ENCODE measurements at regions not wholly inside any gene's neighbourhood (a gene's known extent, or its start where the extent isn't known, plus 50 kb on each side); places are given as distances from the start of the nearest gene placed in this dataset.
"Not testable (repeated sequence)": the region's sequence is repeated elsewhere in the genome, so short reads cannot be mapped to it uniquely, and the experiment has no call there.

- Histone ChIP-seq H3K27ac (no peak overlapping the region), H3K27me3 (no peaks in the 10 kb centered on the region), H3K36me3 (no peaks in the 10 kb centered on the region), H3K4me1 (no peaks in the 10 kb centered on the region), H3K4me3 (no peak overlapping the region), H3K9me3 (no peaks in the 10 kb centered on the region)
- intact Hi-C loops (cut with DNase I), result no loop called here
- no peak for TF ChIP-seq CTCF (IDR thresholded peaks at IDR 0.05)
- ATAC-seq (no peak), DNase-seq (no peak)
Observed at GRCh38 chr12:93008044-93008778, 79.1 kb upstream of the EEA1 start.

GRCh38 chr12:93008880-93009279 lies 79.8 kb upstream of the EEA1 start:
- H3K4me1 ChIP-seq; intact Hi-C loops (cut with DNase I); DNase-seq; H3K27ac ChIP-seq; H3K36me3 ChIP-seq; H3K4me3 ChIP-seq; H3K9me3 ChIP-seq; ATAC-seq; H3K27me3 ChIP-seq: not testable (repeated sequence)

GRCh38 chr12:93009533-93009932 lies 80.4 kb upstream of the EEA1 start:
- H3K27me3 ChIP-seq, result no peaks in the 10 kb centered on the region
- no peaks in the 10 kb centered on the region for H3K4me1 ChIP-seq
- DNase-seq (no peak), ATAC-seq (no peak)
- no peak for TF ChIP-seq CTCF (IDR thresholded peaks at IDR 0.05)
- H3K36me3 ChIP-seq, result no peaks in the 10 kb centered on the region
- no peaks in the 10 kb centered on the region for H3K9me3 ChIP-seq
- intact Hi-C loops (cut with DNase I), result no loop called here
- no peak overlapping the region for H3K4me3 ChIP-seq
- no peak overlapping the region for H3K27ac ChIP-seq

- DNase-seq (no peak), ATAC-seq (no peak)
- no peak for TF ChIP-seq CTCF (IDR thresholded peaks at IDR 0.05)
- H3K27ac ChIP-seq, result no peak overlapping the region
- H3K4me3 ChIP-seq, result no peak overlapping the region
- H3K27me3 ChIP-seq, result no peaks in the 10 kb centered on the region
- no peaks in the 10 kb centered on the region for H3K4me1 ChIP-seq
- H3K36me3 ChIP-seq, result no peaks in the 10 kb centered on the region
- H3K9me3 ChIP-seq, result no peaks in the 10 kb centered on the region
- intact Hi-C loops (cut with DNase I), result no loop called here
Observed at GRCh38 chr12:93010461-93010860, 81.4 kb upstream of the EEA1 start.

GRCh38 chr12:93011100-93011499 lies 82.0 kb upstream of the EEA1 start:
- H3K36me3 ChIP-seq, result no peaks in the 10 kb centered on the region
- H3K27me3 ChIP-seq, result no peaks in the 10 kb centered on the region
- no peak overlapping the region for H3K27ac ChIP-seq
- no peak overlapping the region for H3K4me3 ChIP-seq
- DNase-seq (no peak), ATAC-seq (no peak)
- intact Hi-C loops (cut with DNase I), result no loop called here
- no peak for TF ChIP-seq CTCF (IDR thresholded peaks at IDR 0.05)
- H3K4me1 ChIP-seq, result no peaks in the 10 kb centered on the region
- H3K9me3 ChIP-seq, result no peaks in the 10 kb centered on the region

GRCh38 chr12:93015871-93016751 lies 87.0 kb upstream of the EEA1 start:
- no peak for ATAC-seq
- Histone ChIP-seq H3K36me3 (no peaks in the 10 kb centered on the region), H3K4me1 (no peaks in the 10 kb centered on the region), H3K4me3 (no peak overlapping the region), H3K27me3 (no peaks in the 10 kb centered on the region), H3K27ac (no peak overlapping the region), H3K9me3 (no peaks in the 10 kb centered on the region)
- intact Hi-C loops (cut with DNase I), result no loop called here
- TF ChIP-seq CTCF (IDR thresholded peaks at IDR 0.05), result no peak
- DNase-seq, result no peak

Data from upper lobe of right lung (tissue), 1 donor.